Medulla oblongata (tissue), 1 donor: ENCODE measurements at regions not wholly inside any gene's neighbourhood (a gene's known extent, or its start where the extent isn't known, plus 50 kb on each side); places are given as distances from the start of the nearest gene placed in this dataset.

Source experiments
- DNase-seq: peaks from one replicate; pipeline ENCODE4 v3.0.0-alpha.2; 2015; ENCODE audit errors: extremely low spot score

GRCh38 chr14:54090274-54090673, 133.6 kb upstream of the BMP4 start:
- no peak for DNase-seq

- DNase-seq: no peak
These were observed 138.1 kb upstream of the BMP4 start for GRCh38 chr14:54094765-54095164.

- no peak for DNase-seq
These were observed 141.9 kb upstream of the BMP4 start for GRCh38 chr14:54098536-54098935.

- DNase-seq: no peak
These were observed 145.4 kb upstream of the BMP4 start for GRCh38 chr14:54102051-54102456.

GRCh38 chr14:54102530-54102929, 145.9 kb upstream of the BMP4 start:
- no peak for DNase-seq

GRCh38 chr14:54104601-54105145, 148.0 kb upstream of the BMP4 start:
- DNase-seq: no peak

GRCh38 chr14:54105406-54105805, 148.8 kb upstream of the BMP4 start:
- no peak for DNase-seq

- DNase-seq: no peak
These were observed 149.3 kb upstream of the BMP4 start for GRCh38 chr14:54105898-54106297.

GRCh38 chr14:54106661-54107377, 150.2 kb upstream of the BMP4 start:
- DNase-seq: no peak

GRCh38 chr14:54108481-54109471, 152.2 kb upstream of the BMP4 start:
- DNase-seq: no peak

GRCh38 chr14:54109521-54110120, 153.0 kb upstream of the BMP4 start:
- DNase-seq: no peak

- DNase-seq: no peak
These were observed 158.3 kb upstream of the BMP4 start for GRCh38 chr14:54114941-54115340.

GRCh38 chr14:54116198-54116885, 159.7 kb upstream of the BMP4 start:
- DNase-seq: no peak

GRCh38 chr14:54116972-54117371, 160.3 kb upstream of the BMP4 start:
- no peak for DNase-seq

GRCh38 chr14:54117396-54117795, 160.8 kb upstream of the BMP4 start:
- peak; percentile 62 for DNase-seq

GRCh38 chr14:54117924-54118323, 161.3 kb upstream of the BMP4 start:
- DNase-seq: no peak

GRCh38 chr14:54120260-54120659, 163.6 kb upstream of the BMP4 start:
- DNase-seq: peak; percentile 3

GRCh38 chr14:54121466-54122027, 164.9 kb upstream of the BMP4 start:
- DNase-seq: no peak

GRCh38 chr14:54123841-54124240, 167.2 kb upstream of the BMP4 start:
- no peak for DNase-seq

GRCh38 chr14:54125109-54125508, 168.5 kb upstream of the BMP4 start:
- no peak for DNase-seq

- DNase-seq: no peak
These were observed 170.3 kb upstream of the BMP4 start for GRCh38 chr14:54126947-54127346.
